ENCODE measurements at regions not wholly inside any gene's neighbourhood (a gene's known extent, or its start where the extent isn't known, plus 50 kb on each side); places are given as distances from the start of the nearest gene placed in this dataset.

GRCh38 chr5:2137444-2138050, 254.8 kb upstream of the IRX4 start:
- no peak for DNase-seq

- DNase-seq = no peak
Observed at GRCh38 chr5:2136728-2137333, 254.1 kb upstream of the IRX4 start.

GRCh38 chr5:2135833-2136232, 253.1 kb upstream of the IRX4 start:
- no peak for DNase-seq

GRCh38 chr5:2135354-2135753, 252.6 kb upstream of the IRX4 start:
- DNase-seq = no peak

GRCh38 chr5:2134543-2135292, 252.0 kb upstream of the IRX4 start:
- no peak for DNase-seq

GRCh38 chr5:2133936-2134335, 251.2 kb upstream of the IRX4 start:
- no peak for DNase-seq

- DNase-seq = no peak
Observed at GRCh38 chr5:2133080-2133479, 250.4 kb upstream of the IRX4 start.

- DNase-seq = no peak
Observed at GRCh38 chr5:2132497-2132847, 249.7 kb upstream of the IRX4 start.

- DNase-seq = no peak
Observed at GRCh38 chr5:2131826-2132496, 249.2 kb upstream of the IRX4 start.

GRCh38 chr5:2131196-2131595, 248.5 kb upstream of the IRX4 start:
- DNase-seq = no peak

- no peak for DNase-seq
Observed at GRCh38 chr5:2130361-2130760, 247.6 kb upstream of the IRX4 start.

GRCh38 chr5:2129568-2130272, 247.0 kb upstream of the IRX4 start:
- DNase-seq = no peak

- no peak for DNase-seq
Observed at GRCh38 chr5:2128686-2129355, 246.1 kb upstream of the IRX4 start.

GRCh38 chr5:2126512-2126911, 243.8 kb upstream of the IRX4 start:
- DNase-seq = no peak

- DNase-seq = no peak
Observed at GRCh38 chr5:2125901-2126265, 243.2 kb upstream of the IRX4 start.

GRCh38 chr5:2125171-2125900, 242.6 kb upstream of the IRX4 start:
- no peak for DNase-seq

GRCh38 chr5:2124434-2125170, 241.9 kb upstream of the IRX4 start:
- no peak for DNase-seq

- DNase-seq = no peak
Observed at GRCh38 chr5:2123874-2124273, 241.1 kb upstream of the IRX4 start.

- DNase-seq = no peak
Observed at GRCh38 chr5:2120361-2120760, 237.6 kb upstream of the IRX4 start.

GRCh38 chr5:2119573-2119972, 236.8 kb upstream of the IRX4 start:
- no peak for DNase-seq

Data from T-helper 2 cell (primary cell).